ENCODE measurements at regions not wholly inside any gene's neighbourhood (a gene's known extent, or its start where the extent isn't known, plus 50 kb on each side); places are given as distances from the start of the nearest gene placed in this dataset.

DNA sequence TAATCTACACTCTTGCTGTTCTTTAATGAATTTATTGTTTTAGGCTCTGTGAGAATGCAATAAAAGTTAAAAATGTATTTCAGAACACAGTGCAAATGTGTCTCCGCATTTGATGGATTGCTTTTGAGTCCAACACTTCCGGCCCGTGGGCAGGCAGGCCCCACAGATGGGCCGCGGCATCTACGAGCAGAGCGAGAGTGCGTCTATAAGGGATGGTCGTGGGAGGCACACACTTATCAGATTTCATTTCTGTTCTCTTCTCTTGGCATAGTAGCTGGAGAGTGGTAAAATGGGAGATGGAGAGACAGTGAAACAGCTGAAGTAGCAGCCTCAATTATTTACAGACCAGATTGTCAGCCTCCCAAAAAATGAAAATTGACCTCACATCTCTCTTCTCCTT is 134.2 kb downstream of the NAV1 start:
- H3K4me3 ChIP-seq: no peak overlapping the region
- no peak for DNase-seq (ENCODE audit: low spot score in 2 of 2)
- no peaks in the 10 kb centered on the region for H3K4me1 ChIP-seq
- H3K36me3 ChIP-seq: no peaks in the 10 kb centered on the region
- intact Hi-C loops (cut with DNase I; ENCODE audit: low total_unique reads): no loop called here
- no peaks in the 10 kb centered on the region for H3K27me3 ChIP-seq
- no peak for TF ChIP-seq POLR2A (IDR thresholded peaks at IDR 0.05)
- TF ChIP-seq POLR2AphosphoS5 (IDR thresholded peaks at IDR 0.05): no peak
- TF ChIP-seq, protein P1, sequence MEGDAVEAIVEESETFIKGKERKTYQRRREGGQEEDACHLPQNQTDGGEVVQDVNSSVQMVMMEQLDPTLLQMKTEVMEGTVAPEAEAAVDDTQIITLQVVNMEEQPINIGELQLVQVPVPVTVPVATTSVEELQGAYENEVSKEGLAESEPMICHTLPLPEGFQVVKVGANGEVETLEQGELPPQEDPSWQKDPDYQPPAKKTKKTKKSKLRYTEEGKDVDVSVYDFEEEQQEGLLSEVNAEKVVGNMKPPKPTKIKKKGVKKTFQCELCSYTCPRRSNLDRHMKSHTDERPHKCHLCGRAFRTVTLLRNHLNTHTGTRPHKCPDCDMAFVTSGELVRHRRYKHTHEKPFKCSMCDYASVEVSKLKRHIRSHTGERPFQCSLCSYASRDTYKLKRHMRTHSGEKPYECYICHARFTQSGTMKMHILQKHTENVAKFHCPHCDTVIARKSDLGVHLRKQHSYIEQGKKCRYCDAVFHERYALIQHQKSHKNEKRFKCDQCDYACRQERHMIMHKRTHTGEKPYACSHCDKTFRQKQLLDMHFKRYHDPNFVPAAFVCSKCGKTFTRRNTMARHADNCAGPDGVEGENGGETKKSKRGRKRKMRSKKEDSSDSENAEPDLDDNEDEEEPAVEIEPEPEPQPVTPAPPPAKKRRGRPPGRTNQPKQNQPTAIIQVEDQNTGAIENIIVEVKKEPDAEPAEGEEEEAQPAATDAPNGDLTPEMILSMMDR (IDR thresholded peaks at IDR 0.05): no peak
- no peaks in the 10 kb centered on the region for H3K9me3 ChIP-seq
- H3K27ac ChIP-seq: no peak overlapping the region

DNA sequence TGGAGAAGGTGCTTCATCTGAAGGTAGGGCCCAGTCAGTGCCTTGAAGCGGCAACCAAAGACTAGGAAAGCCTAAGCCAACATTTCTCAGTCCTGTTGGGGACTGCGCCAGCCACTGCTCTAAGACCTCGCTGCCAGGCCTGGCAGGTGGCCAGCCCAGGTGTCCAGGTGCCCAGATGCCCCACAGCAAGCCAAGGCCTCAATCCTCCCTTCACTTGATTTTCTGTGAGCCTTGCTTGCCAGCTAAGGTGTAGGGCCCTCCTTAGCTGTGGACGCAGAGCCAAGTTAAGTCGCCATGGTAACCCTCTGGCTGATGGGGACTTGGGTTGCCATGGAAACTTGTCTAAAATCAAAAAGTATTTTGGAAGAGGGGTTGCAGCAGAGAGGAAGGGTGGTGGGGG is 135.0 kb downstream of the NAV1 start:
- Histone ChIP-seq H3K4me3 (no peak overlapping the region), H3K9me3 (no peaks in the 10 kb centered on the region), H3K27ac (no peak overlapping the region), H3K27me3 (no peaks in the 10 kb centered on the region), H3K36me3 (no peaks in the 10 kb centered on the region), H3K4me1 (no peaks in the 10 kb centered on the region)
- intact Hi-C loops (cut with DNase I; ENCODE audit: low total_unique reads): loop anchor here (2.0 kb wide), 1 partner anchor 17 kb away; no protein-coding TSS in a partner anchor
- no peak for DNase-seq (ENCODE audit: low spot score in 2 of 2)
- TF ChIP-seq POLR2AphosphoS5 (IDR thresholded peaks at IDR 0.05): no peak
- TF ChIP-seq, protein P1 (IDR thresholded peaks at IDR 0.05): no peak
- no peak for TF ChIP-seq POLR2A (IDR thresholded peaks at IDR 0.05)

DNA sequence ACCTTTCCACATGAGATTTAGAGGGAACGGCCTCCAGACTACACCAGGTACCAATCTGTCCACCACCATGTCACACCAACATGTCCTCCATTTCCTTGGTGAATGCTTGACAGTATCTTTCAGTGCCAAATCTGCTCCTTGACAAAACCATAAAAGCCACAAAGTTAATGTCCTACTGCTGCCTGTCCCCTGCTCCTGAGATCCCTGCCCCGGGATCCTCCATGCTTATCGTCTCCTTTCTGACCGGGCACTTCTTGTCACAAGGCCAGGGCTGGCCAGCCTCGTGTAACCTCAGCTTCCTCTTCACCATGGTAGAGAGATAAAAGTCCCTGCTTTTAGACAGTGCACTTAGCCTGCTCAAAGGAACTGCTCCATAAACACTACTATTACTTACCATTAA is 136.2 kb downstream of the NAV1 start:
- no peaks in the 10 kb centered on the region for H3K9me3 ChIP-seq
- H3K4me1 ChIP-seq: no peaks in the 10 kb centered on the region
- no peaks in the 10 kb centered on the region for H3K36me3 ChIP-seq
- no peak for DNase-seq (ENCODE audit: low spot score in 2 of 2)
- intact Hi-C loops (cut with DNase I; ENCODE audit: low total_unique reads): loop anchor here (2.0 kb wide), 1 partner anchor 16 kb away; no protein-coding TSS in a partner anchor
- H3K27ac ChIP-seq: no peak overlapping the region
- H3K4me3 ChIP-seq: no peak overlapping the region
- no peak for TF ChIP-seq POLR2A (IDR thresholded peaks at IDR 0.05)
- no peak for TF ChIP-seq POLR2AphosphoS5 (IDR thresholded peaks at IDR 0.05)
- TF ChIP-seq, protein P1 (IDR thresholded peaks at IDR 0.05): no peak
- H3K27me3 ChIP-seq: no peaks in the 10 kb centered on the region

DNA sequence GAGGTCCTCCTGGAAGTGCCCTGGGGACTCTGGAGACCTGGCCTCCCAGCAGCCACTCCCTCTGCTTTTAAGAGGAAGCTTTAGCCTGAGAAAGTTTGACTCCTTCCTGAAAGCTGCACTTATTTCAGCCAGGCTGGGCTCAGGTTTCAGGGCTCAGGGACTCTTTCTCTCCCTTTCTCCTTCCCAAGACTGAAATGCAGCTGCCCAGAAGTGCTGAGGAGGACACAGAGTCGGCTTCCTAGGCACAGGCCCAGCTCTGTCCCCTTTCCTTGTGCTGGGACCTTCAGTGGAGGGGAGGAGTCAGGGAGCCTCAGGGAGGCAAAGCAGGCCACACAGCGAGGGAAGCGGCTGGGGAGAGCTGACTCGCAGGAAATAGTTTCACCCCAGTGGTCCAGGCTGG is 137.3 kb downstream of the NAV1 start:
- H3K9me3 ChIP-seq: no peaks in the 10 kb centered on the region
- no peaks in the 10 kb centered on the region for H3K36me3 ChIP-seq
- intact Hi-C loops (cut with DNase I; ENCODE audit: low total_unique reads): no loop called here
- no peak for DNase-seq (ENCODE audit: low spot score in 2 of 2)
- H3K4me1 ChIP-seq: no peaks in the 10 kb centered on the region
- peak overlapping the region in 1 of 2 donors; percentile 32 for H3K27ac ChIP-seq
- no peaks in the 10 kb centered on the region for H3K27me3 ChIP-seq
- H3K4me3 ChIP-seq: no peak overlapping the region
- TF ChIP-seq POLR2AphosphoS5 (IDR thresholded peaks at IDR 0.05) (no peak), POLR2A (IDR thresholded peaks at IDR 0.05) (no peak)
- TF ChIP-seq, protein P1 (IDR thresholded peaks at IDR 0.05): no peak

DNA sequence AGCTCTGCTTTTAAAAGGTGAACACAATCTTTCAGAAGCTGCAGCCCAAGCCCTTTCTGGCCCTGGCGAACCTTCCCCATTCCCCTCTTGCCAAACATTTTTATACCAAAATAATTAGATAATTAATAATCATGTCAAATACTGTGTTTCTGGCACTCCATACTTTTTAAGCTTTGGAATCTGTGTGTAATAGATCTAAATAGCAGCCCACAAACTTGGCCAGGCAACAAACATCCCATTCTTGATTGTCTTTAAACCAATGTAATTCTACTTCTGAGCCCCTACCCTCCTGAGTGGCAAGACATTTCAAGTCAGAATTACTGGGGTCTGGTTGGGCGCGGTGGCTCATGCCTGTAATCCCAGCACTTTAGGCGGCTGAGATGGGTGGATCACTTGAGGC is 137.7 kb downstream of the NAV1 start:
- H3K9me3 ChIP-seq: no peaks in the 10 kb centered on the region
- no peak overlapping the region for H3K27ac ChIP-seq
- TF ChIP-seq, protein P1 (IDR thresholded peaks at IDR 0.05): no peak
- TF ChIP-seq POLR2A (IDR thresholded peaks at IDR 0.05) (no peak), POLR2AphosphoS5 (IDR thresholded peaks at IDR 0.05) (no peak)
- intact Hi-C loops (cut with DNase I; ENCODE audit: low total_unique reads): no loop called here
- no peak overlapping the region for H3K4me3 ChIP-seq
- DNase-seq (ENCODE audit: low spot score in 2 of 2): no peak
- H3K27me3 ChIP-seq: no peaks in the 10 kb centered on the region
- no peaks in the 10 kb centered on the region for H3K4me1 ChIP-seq
- no peaks in the 10 kb centered on the region for H3K36me3 ChIP-seq
